Vagina (tissue), 2 donors: ENCODE measurements at regions not wholly inside any gene's neighbourhood (a gene's known extent, or its start where the extent isn't known, plus 50 kb on each side); places are given as distances from the start of the nearest gene placed in this dataset.

Experiments used
- POLR2A ChIP-seq, 2 donors: fragments of 450-650 bp; IDR thresholded peaks; one replicate each; pipeline ENCODE4 v1.6.1; 2017; ENCODE audit warnings: antibody characterized with exemption in 2 of 2, mild to moderate bottlenecking in 2 of 2, moderate library complexity in 2 of 2
- POLR2AphosphoS5 ChIP-seq, 2 donors: sonication (generic); formaldehyde crosslinking; IDR thresholded peaks; one replicate each; pipeline ENCODE4 v1.9.0; 2017; ENCODE audit warnings: antibody characterized with exemption in 2 of 2, mild to moderate bottlenecking in 2 of 2, low read depth in 1 of 2; ENCODE audit not compliant: insufficient read depth in 1 of 2
- TF ChIP-seq, protein P1 (sequence below), 3 experiments: fragments of 450-650 bp in 2 of 3; fragments of 200-600 bp in 1 of 3; sonication (generic) in 1 of 3; IDR thresholded peaks; one replicate each; pipeline ENCODE4 v1.5.1; 2017 to 2019; ENCODE audit warnings: antibody characterized with exemption in 3 of 3, mild to moderate bottlenecking in 2 of 3, moderate library complexity in 2 of 3

DNA sequence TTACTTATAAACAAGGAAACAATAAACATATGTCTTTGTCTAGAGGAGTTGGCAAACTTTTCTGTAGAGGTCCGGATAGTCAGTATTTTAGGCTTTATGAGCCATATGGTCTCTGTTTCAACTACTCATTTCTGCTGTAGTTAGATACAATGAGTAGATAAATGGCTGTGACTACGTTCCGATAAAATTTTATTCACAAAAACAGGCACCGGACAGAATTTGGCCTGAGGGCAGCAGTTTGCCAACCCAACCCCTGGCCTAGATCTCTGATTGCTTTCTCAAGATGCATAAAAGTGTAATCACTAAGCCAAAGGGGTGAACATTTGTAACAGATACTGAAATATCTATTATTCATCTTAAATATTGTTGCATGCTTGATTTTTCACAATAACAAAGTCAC lies 123.1 kb upstream of the ESRRG start:
- TF ChIP-seq, protein P1, sequence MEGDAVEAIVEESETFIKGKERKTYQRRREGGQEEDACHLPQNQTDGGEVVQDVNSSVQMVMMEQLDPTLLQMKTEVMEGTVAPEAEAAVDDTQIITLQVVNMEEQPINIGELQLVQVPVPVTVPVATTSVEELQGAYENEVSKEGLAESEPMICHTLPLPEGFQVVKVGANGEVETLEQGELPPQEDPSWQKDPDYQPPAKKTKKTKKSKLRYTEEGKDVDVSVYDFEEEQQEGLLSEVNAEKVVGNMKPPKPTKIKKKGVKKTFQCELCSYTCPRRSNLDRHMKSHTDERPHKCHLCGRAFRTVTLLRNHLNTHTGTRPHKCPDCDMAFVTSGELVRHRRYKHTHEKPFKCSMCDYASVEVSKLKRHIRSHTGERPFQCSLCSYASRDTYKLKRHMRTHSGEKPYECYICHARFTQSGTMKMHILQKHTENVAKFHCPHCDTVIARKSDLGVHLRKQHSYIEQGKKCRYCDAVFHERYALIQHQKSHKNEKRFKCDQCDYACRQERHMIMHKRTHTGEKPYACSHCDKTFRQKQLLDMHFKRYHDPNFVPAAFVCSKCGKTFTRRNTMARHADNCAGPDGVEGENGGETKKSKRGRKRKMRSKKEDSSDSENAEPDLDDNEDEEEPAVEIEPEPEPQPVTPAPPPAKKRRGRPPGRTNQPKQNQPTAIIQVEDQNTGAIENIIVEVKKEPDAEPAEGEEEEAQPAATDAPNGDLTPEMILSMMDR (IDR thresholded peaks at IDR 0.05), result no peak
- no peak for TF ChIP-seq POLR2AphosphoS5 (IDR thresholded peaks at IDR 0.05; ENCODE audit: insufficient read depth in 1 of 2, low read depth in 1 of 2)
- no peak for TF ChIP-seq POLR2A (IDR thresholded peaks at IDR 0.05)
